IPS-NIHi11 (cell line): ENCODE measurements at regions not wholly inside any gene's neighbourhood (a gene's known extent, or its start where the extent isn't known, plus 50 kb on each side); places are given as distances from the start of the nearest gene placed in this dataset.

Experiments used
- DNase-seq: peaks from one replicate; pipeline ENCODE4 v3.0.0; 2012; ENCODE audit warnings: mixed read lengths, low spot score

DNA sequence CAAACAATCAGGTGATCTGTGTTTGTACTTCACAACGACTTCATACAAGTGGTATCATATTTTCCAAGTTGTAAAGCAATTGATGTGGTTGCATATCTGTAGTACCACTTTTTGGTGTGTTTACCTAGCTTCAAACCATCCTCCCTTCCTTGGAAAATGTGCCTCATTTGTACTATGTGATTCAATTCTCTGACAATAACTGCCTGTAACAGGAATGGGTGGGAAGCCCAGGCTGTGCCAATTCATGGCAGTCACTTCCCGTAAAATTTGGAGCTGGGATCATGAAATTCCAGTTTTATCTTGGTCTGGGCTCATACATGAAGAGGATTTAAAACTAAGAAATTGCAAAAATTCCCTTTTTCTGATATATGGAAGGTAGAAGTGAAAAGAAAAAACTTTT lies 250.1 kb downstream of the DIO2 start:
- no peak for DNase-seq

DNA sequence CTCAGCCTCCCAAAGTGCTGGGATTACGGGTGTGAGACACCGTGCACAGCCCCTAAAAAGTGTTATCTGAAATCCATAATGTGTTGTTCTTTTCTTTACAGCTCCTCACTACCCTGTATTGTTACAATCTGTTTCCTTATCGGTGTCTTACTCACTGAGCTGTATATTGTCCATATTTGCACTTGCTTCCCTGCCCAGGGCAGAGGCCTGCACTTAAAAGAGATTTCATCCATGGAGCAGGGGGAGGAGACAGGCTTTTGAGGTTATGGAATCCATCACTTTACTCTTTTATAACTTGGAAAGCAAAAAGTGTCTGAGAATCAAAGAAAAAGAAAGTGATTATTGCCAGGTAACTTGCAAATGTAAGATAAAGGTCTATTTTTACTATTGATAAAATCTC lies 251.0 kb downstream of the DIO2 start:
- DNase-seq: no peak

- no peak for DNase-seq
These were observed 259.7 kb downstream of the DIO2 start for GRCh38 chr14:79951572-79951971.

GRCh38 chr14:79949906-79950305 lies 261.4 kb downstream of the DIO2 start:
- no peak for DNase-seq

GRCh38 chr14:79947440-79948054 lies 263.8 kb downstream of the DIO2 start:
- no peak for DNase-seq

GRCh38 chr14:79939235-79939634 lies 272.1 kb downstream of the DIO2 start:
- DNase-seq: no peak

- no peak for DNase-seq
These were observed 273.1 kb downstream of the DIO2 start for GRCh38 chr14:79938185-79938584.

GRCh38 chr14:79937433-79937832 lies 273.9 kb downstream of the DIO2 start:
- DNase-seq: no peak

- DNase-seq: no peak
These were observed 286.8 kb downstream of the DIO2 start for GRCh38 chr14:79924551-79924950.

GRCh38 chr14:79920180-79920692 lies 291.1 kb downstream of the DIO2 start:
- no peak for DNase-seq
